B cell (primary cell): ENCODE measurements at regions not wholly inside any gene's neighbourhood (a gene's known extent, or its start where the extent isn't known, plus 50 kb on each side); places are given as distances from the start of the nearest gene placed in this dataset.

Experiments
- ATAC-seq: fragments of 200-7000 bp; cut with Tn5 transposase; one replicate; pipeline ENCODE4 v1.10.0; 2021; ENCODE audit warnings: low read depth, mild to moderate bottlenecking, moderate number of reproducible peaks, moderate library complexity
- CTCF ChIA-PET: fragments of 350-600 bp; sonication (Branson Sonifier 250); formaldehyde crosslinking; loops from one replicate; lab custom pipeline; 2021; ENCODE audit warnings: antibody characterized with exemption, inconsistent platforms; lab: Charles Lee
- POLR2A ChIA-PET: fragments of 350-600 bp; sonication (Branson Sonifier 250); formaldehyde crosslinking; loops from one replicate; lab custom pipeline; 2021; ENCODE audit warnings: antibody characterized with exemption; lab: Charles Lee
- DNase-seq: peaks from one replicate; pipeline ENCODE4 v3.0.0; 2013
- H2AFZ ChIP-seq: 2 replicates; pipeline ENCODE4 v1.6.1; 2012; ENCODE audit warnings: mild to moderate bottlenecking, low read depth, low read length; ENCODE audit not compliant: insufficient read depth, poor library complexity, severe bottlenecking
- H3K27ac ChIP-seq, 2 donors: 1 replicate in 1 of 2; 2 replicates in 1 of 2; pipeline ENCODE4 v1.5.1; 2012 to 2013; ENCODE audit warnings: low read length in 2 of 2, mild to moderate bottlenecking in 2 of 2, moderate library complexity in 1 of 2
- H3K27me3 ChIP-seq, 4 experiments: fragments of 200-600 bp in 1 of 4; sonication (generic) in 1 of 4; replicated peaks in 1 of 4; 1 replicate in 2 of 4; 2 replicates in 2 of 4; pipeline versions ENCODE4 v1.6.1 to v1.7.0; 2013 to 2016; ENCODE audit warnings: low read length in 3 of 4, mild to moderate bottlenecking in 2 of 4, mixed read lengths in 1 of 4, moderate library complexity in 1 of 4; ENCODE audit not compliant: insufficient read depth in 4 of 4, control insufficient read depth in 3 of 4; ENCODE audit errors: control extremely low read depth in 1 of 4
- H3K36me3 ChIP-seq, 2 experiments: replicated peaks in 1 of 2; 1 replicate in 1 of 2; 2 replicates in 1 of 2; pipeline versions ENCODE4 v1.6.1 to v1.7.1; 2013; ENCODE audit warnings: low read length in 1 of 2; ENCODE audit not compliant: insufficient read depth in 2 of 2, control insufficient read depth in 1 of 2; ENCODE audit errors: control extremely low read depth in 1 of 2, extremely low read depth in 1 of 2
- H3K4me1 ChIP-seq, 2 donors: fragments of 200-600 bp in 1 of 2; sonication (generic) in 1 of 2; 1 replicate in 1 of 2; 2 replicates in 1 of 2; pipeline versions ENCODE4 v1.5.1 to v1.6.1; 2013 to 2017; ENCODE audit warnings: low read length in 2 of 2; ENCODE audit not compliant: control insufficient read depth in 2 of 2, insufficient read depth in 2 of 2
- H3K4me2 ChIP-seq: replicated peaks from 2 replicates; pipeline ENCODE3; 2012; ENCODE audit warnings: mild to moderate bottlenecking, low read depth, low read length; ENCODE audit not compliant: poor library complexity, severe bottlenecking
- H3K4me3 ChIP-seq, 5 experiments: fragments of 200-600 bp in 1 of 5; sonication (generic) in 1 of 5; 1 replicate in 3 of 5; 2 replicates in 2 of 5; pipeline versions ENCODE4 v1.5.1 to v1.7.0; 2011 to 2016; ENCODE audit warnings: low read length in 4 of 5, mild to moderate bottlenecking in 4 of 5, low read depth in 2 of 5, control low read depth in 1 of 5, moderate library complexity in 1 of 5; ENCODE audit not compliant: insufficient read depth in 1 of 5; ENCODE audit errors: control extremely low read depth in 1 of 5, extremely low read depth in 1 of 5
- H3K79me2 ChIP-seq: fragments of 200-600 bp; sonication (generic); one replicate; pipeline ENCODE4 v1.6.0; 2016; ENCODE audit warnings: low read length; ENCODE audit not compliant: control insufficient read depth, insufficient read depth
- H3K9ac ChIP-seq: fragments of 200-600 bp; sonication (generic); 2 replicates; pipeline ENCODE4 v1.6.1; 2017; ENCODE audit warnings: mild to moderate bottlenecking, low read length, moderate library complexity
- H3K9me3 ChIP-seq, 3 donors: one replicate each; pipeline versions ENCODE4 v1.6.1 to v1.7.1; 2013; ENCODE audit warnings: low read length in 2 of 3; ENCODE audit not compliant: control insufficient read depth in 2 of 3, insufficient read depth in 1 of 3; ENCODE audit errors: control extremely low read depth in 1 of 3
- H4K20me1 ChIP-seq: 2 replicates; pipeline ENCODE4 v1.6.0; 2012; ENCODE audit warnings: mild to moderate bottlenecking, low read length; ENCODE audit not compliant: insufficient read depth, control insufficient read depth, poor library complexity, severe bottlenecking
- H3K27ac Mint-ChIP-seq: one replicate; pipeline ENCODE4 v1.8.0; 2021; ENCODE audit warnings: mixed read lengths
- H3K27me3 Mint-ChIP-seq: one replicate; pipeline ENCODE4 v1.8.0; 2021; ENCODE audit warnings: mixed read lengths
- H3K4me1 Mint-ChIP-seq: one replicate; pipeline ENCODE4 v1.8.0; 2021; ENCODE audit warnings: mixed read lengths
- H3K4me3 Mint-ChIP-seq: one replicate; pipeline ENCODE4 v1.8.0; 2021; ENCODE audit warnings: mixed read lengths
- H3K9me3 Mint-ChIP-seq: one replicate; pipeline ENCODE4 v1.8.0; 2022; ENCODE audit warnings: mixed read lengths; ENCODE audit not compliant: insufficient read depth
- EZH2 ChIP-seq: IDR thresholded peaks from 2 replicates; pipeline ENCODE4 v1.6.1; 2012; ENCODE audit warnings: borderline replicate concordance, low read depth, mild to moderate bottlenecking, moderate library complexity, low read length; ENCODE audit not compliant: insufficient read depth, poor library complexity, severe bottlenecking
- WGBS: methylation state at CpG from one replicate; pipeline ENCODE4 v1.1.5; 2013; ENCODE audit warnings: missing lambda C conversion rate; ENCODE audit not compliant: insufficient coverage; 5-methylcytosine and 5-hydroxymethylcytosine counted together
- intact Hi-C: fragments of 100-400 bp; cut with micrococcal nuclease; formaldehyde crosslinking; loops from one replicate; pipeline ENCODE4 v1.10.0; 2022
- TF ChIP-seq, protein P1 (sequence below): fragments of 200-600 bp; IDR thresholded peaks from one replicate; pipeline ENCODE4 v1.8.0; 2022; ENCODE audit warnings: antibody characterized with exemption, mild to moderate bottlenecking

DNA sequence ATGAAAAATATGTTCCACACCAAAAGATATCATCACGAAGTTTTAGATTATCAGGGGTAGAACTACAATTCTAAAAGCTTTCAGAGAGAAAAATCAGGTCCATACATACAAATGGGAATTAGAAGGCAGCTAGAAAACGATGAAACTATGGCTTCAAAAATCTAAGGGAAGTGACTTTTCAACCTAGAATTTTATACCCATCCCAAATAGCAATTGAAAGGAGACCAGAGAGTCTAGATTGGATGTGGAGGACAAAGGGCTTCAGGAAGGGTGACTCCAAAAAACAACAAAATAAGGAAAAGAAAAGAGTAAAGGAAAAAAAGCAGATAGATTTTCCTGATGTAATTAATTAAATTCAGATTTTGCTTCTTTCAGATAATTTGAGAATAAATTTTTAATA is 72.0 kb upstream of the CEP78 start:
- POLR2A ChIA-PET, result no interaction called here
- H3K27ac ChIP-seq, result no peak overlapping the region
- CTCF ChIA-PET, result interaction anchor here (0.5 kb wide), 1 partner anchor 279 kb away, joined by 5 read pairs; no protein-coding TSS in a partner anchor
- ATAC-seq (no peak), DNase-seq (no peak)
- no peaks in the 10 kb centered on the region for H3K79me2 ChIP-seq
- no peak overlapping the region for H2AFZ ChIP-seq
- peaks cover 8% of the 10 kb centered on the region for H3K27me3 Mint-ChIP-seq
- H3K4me3 Mint-ChIP-seq, result no peak overlapping the region
- H3K36me3 ChIP-seq, result no peaks in the 10 kb centered on the region
- WGBS, result no CpG with 5 or more reads among the region's 2 CpGs
- H3K27ac Mint-ChIP-seq, result no peak overlapping the region
- TF ChIP-seq, protein P1, sequence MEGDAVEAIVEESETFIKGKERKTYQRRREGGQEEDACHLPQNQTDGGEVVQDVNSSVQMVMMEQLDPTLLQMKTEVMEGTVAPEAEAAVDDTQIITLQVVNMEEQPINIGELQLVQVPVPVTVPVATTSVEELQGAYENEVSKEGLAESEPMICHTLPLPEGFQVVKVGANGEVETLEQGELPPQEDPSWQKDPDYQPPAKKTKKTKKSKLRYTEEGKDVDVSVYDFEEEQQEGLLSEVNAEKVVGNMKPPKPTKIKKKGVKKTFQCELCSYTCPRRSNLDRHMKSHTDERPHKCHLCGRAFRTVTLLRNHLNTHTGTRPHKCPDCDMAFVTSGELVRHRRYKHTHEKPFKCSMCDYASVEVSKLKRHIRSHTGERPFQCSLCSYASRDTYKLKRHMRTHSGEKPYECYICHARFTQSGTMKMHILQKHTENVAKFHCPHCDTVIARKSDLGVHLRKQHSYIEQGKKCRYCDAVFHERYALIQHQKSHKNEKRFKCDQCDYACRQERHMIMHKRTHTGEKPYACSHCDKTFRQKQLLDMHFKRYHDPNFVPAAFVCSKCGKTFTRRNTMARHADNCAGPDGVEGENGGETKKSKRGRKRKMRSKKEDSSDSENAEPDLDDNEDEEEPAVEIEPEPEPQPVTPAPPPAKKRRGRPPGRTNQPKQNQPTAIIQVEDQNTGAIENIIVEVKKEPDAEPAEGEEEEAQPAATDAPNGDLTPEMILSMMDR, result no peak
- no peak for TF ChIP-seq EZH2
- H3K9me3 Mint-ChIP-seq, result peaks cover 7% of the 10 kb centered on the region
- H3K27me3 ChIP-seq, result no peaks in the 10 kb centered on the region
- H3K4me2 ChIP-seq, result no peak overlapping the region
- no peaks in the 10 kb centered on the region for H4K20me1 ChIP-seq
- H3K9me3 ChIP-seq, result peaks cover 0 to 6% (median 3%) of the 10 kb centered on the region in 3 donors
- no peak overlapping the region for H3K4me3 ChIP-seq
- H3K9ac ChIP-seq, result no peak overlapping the region
- no peaks in the 10 kb centered on the region for H3K4me1 ChIP-seq
- H3K4me1 Mint-ChIP-seq, result no peaks in the 10 kb centered on the region
- intact Hi-C loops, result no loop called here

DNA sequence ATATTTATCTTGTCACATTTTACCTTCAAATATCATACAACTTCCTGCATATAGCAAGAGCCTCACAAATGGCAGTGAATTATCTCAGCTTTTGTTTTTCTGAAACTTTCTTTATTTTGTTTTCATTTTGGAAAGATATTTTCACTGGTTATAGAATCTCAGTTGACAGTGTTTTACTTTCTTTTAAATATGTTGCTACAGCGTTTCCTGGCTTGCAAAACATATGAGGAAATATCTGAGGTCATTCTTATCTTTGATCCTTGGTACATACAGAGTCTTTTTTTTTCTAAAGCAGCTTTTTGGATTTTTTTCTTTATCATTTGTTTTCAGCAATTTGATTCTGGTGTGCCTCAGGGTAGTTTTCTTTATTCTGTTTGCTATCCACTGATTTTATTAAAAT is 77.6 kb upstream of the CEP78 start:
- Histone ChIP-seq H3K4me3 (no peak overlapping the region), H2AFZ (no peak overlapping the region), H3K9ac (no peak overlapping the region), H4K20me1 (no peaks in the 10 kb centered on the region), H3K4me1 (no peaks in the 10 kb centered on the region), H3K79me2 (no peaks in the 10 kb centered on the region), H3K27ac (no peak overlapping the region), H3K4me2 (no peak overlapping the region), H3K9me3 (no peaks in the 10 kb centered on the region), H3K27me3 (no peaks in the 10 kb centered on the region), H3K36me3 (no peaks in the 10 kb centered on the region)
- TF ChIP-seq EZH2, result no peak
- POLR2A ChIA-PET, result no interaction called here
- CTCF ChIA-PET, result no interaction called here
- ATAC-seq (no peak), DNase-seq (no peak)
- intact Hi-C loops, result no loop called here
- H3K27ac Mint-ChIP-seq, result no peak overlapping the region
- H3K4me1 Mint-ChIP-seq, result no peaks in the 10 kb centered on the region
- H3K27me3 Mint-ChIP-seq, result peaks cover 23% of the 10 kb centered on the region
- H3K4me3 Mint-ChIP-seq, result no peak overlapping the region
- WGBS, result no CpG with 5 or more reads among the region's 1 CpG
- H3K9me3 Mint-ChIP-seq, result no peaks in the 10 kb centered on the region
